KMS-11 (cell line): ENCODE measurements at regions not wholly inside any gene's neighbourhood (a gene's known extent, or its start where the extent isn't known, plus 50 kb on each side); places are given as distances from the start of the nearest gene placed in this dataset.

ENCODE experiments used
- H2AFZ ChIP-seq: fragments of 200-600 bp; sonication (generic); 2 replicates; pipeline ENCODE4 v1.6.1; 2016; ENCODE audit warnings: antibody characterized with exemption, mixed run types, low read depth
- H3K27ac ChIP-seq: fragments of 200-600 bp; sonication (generic); 2 replicates; pipeline ENCODE4 v1.6.1; 2016; ENCODE audit warnings: mild to moderate bottlenecking, mixed run types
- H3K27me3 ChIP-seq: fragments of 200-600 bp; sonication (generic); 2 replicates; pipeline ENCODE4 v1.6.1; 2017; ENCODE audit warnings: mild to moderate bottlenecking, low read depth, mixed run types, moderate library complexity; ENCODE audit not compliant: insufficient read depth
- H3K36me3 ChIP-seq: fragments of 200-600 bp; sonication (generic); 2 replicates; pipeline ENCODE4 v1.6.1; 2017; ENCODE audit warnings: mild to moderate bottlenecking, mixed run types; ENCODE audit not compliant: insufficient read depth
- H3K4me1 ChIP-seq: fragments of 200-600 bp; sonication (generic); 2 replicates; pipeline ENCODE4 v1.6.1; 2016; ENCODE audit warnings: mild to moderate bottlenecking, low read depth, mixed run types; ENCODE audit not compliant: poor library complexity, severe bottlenecking
- H3K4me2 ChIP-seq: fragments of 200-600 bp; sonication (generic); 2 replicates; pipeline ENCODE4 v1.7.0; 2016; ENCODE audit warnings: mild to moderate bottlenecking, mixed run types
- H3K4me3 ChIP-seq: fragments of 200-600 bp; sonication (generic); IDR thresholded peaks from 2 replicates; pipeline ENCODE4 v1.6.1; 2017; ENCODE audit warnings: low read depth, low read length, mixed read lengths; ENCODE audit not compliant: insufficient read depth
- H3K79me2 ChIP-seq: fragments of 200-600 bp; sonication (generic); 2 replicates; pipeline ENCODE4 v1.6.1; 2016; ENCODE audit warnings: low read depth, mixed run types; ENCODE audit not compliant: insufficient read depth
- H3K9ac ChIP-seq: fragments of 200-600 bp; sonication (generic); 2 replicates; pipeline ENCODE4 v1.6.1; 2016; ENCODE audit warnings: mild to moderate bottlenecking, mixed run types
- H4K20me1 ChIP-seq: fragments of 200-600 bp; sonication (generic); 2 replicates; pipeline ENCODE4 v1.6.1; 2016; ENCODE audit warnings: mild to moderate bottlenecking, mixed run types; ENCODE audit not compliant: insufficient read depth
- CTCF ChIP-seq: fragments of 200-600 bp; sonication (generic); conservative IDR thresholded peaks from 2 replicates; pipeline ENCODE4 v1.6.1; 2017; ENCODE audit warnings: low read depth, mild to moderate bottlenecking, antibody characterized with exemption, low read length, moderate library complexity, mixed read lengths

- no peak overlapping the region for H2AFZ ChIP-seq
- no peaks in the 10 kb centered on the region for H4K20me1 ChIP-seq
- H3K79me2 ChIP-seq: no peaks in the 10 kb centered on the region
- no peak overlapping the region for H3K4me3 ChIP-seq
- TF ChIP-seq CTCF: no peak
- H3K4me2 ChIP-seq: no peak overlapping the region
- no peak overlapping the region for H3K9ac ChIP-seq
- H3K4me1 ChIP-seq: no peaks in the 10 kb centered on the region
- H3K27ac ChIP-seq: no peak overlapping the region
- no peaks in the 10 kb centered on the region for H3K36me3 ChIP-seq
- H3K27me3 ChIP-seq: no peaks in the 10 kb centered on the region
Observed at GRCh38 chr10:118204292-118204943, 137.7 kb downstream of the FAM204A start.

- Histone ChIP-seq H3K27me3 (no peaks in the 10 kb centered on the region), H3K4me1 (no peaks in the 10 kb centered on the region), H2AFZ (no peak overlapping the region), H4K20me1 (no peaks in the 10 kb centered on the region), H3K9ac (no peak overlapping the region), H3K4me3 (no peak overlapping the region), H3K4me2 (no peak overlapping the region), H3K27ac (no peak overlapping the region), H3K79me2 (no peaks in the 10 kb centered on the region), H3K36me3 (no peaks in the 10 kb centered on the region)
- no peak for TF ChIP-seq CTCF
Observed at GRCh38 chr10:118203461-118203860, 138.7 kb downstream of the FAM204A start.

- Histone ChIP-seq H2AFZ (no peak overlapping the region), H3K4me1 (no peaks in the 10 kb centered on the region), H3K79me2 (no peaks in the 10 kb centered on the region), H3K27ac (no peak overlapping the region), H4K20me1 (no peaks in the 10 kb centered on the region), H3K4me3 (no peak overlapping the region), H3K9ac (no peak overlapping the region), H3K27me3 (no peaks in the 10 kb centered on the region), H3K4me2 (no peak overlapping the region), H3K36me3 (no peaks in the 10 kb centered on the region)
- no peak for TF ChIP-seq CTCF
Observed at GRCh38 chr10:118195729-118196128, 146.4 kb downstream of the FAM204A start.

- Histone ChIP-seq H3K36me3 (no peaks in the 10 kb centered on the region), H2AFZ (no peak overlapping the region), H3K27me3 (no peaks in the 10 kb centered on the region), H3K9ac (no peak overlapping the region), H3K27ac (no peak overlapping the region), H3K79me2 (no peaks in the 10 kb centered on the region), H3K4me2 (no peak overlapping the region), H3K4me3 (no peak overlapping the region), H4K20me1 (no peaks in the 10 kb centered on the region), H3K4me1 (no peaks in the 10 kb centered on the region)
- TF ChIP-seq CTCF: no peak
Observed at GRCh38 chr10:118193642-118194041, 146.9 kb upstream of the RAB11FIP2 start.
